ENCODE measurements at regions not wholly inside any gene's neighbourhood (a gene's known extent, or its start where the extent isn't known, plus 50 kb on each side); places are given as distances from the start of the nearest gene placed in this dataset.

- Histone ChIP-seq H3K4me3 (replicated peaks in 1 of 2; ENCODE audit: low read depth in 1 of 2, low read length in 2 of 2) (no peak overlapping the region), H3K27ac (ENCODE audit: low read depth, low read length) (no peak overlapping the region), H3K9me3 (ENCODE audit: control insufficient read depth in 1 of 2, insufficient read depth in 1 of 2, low read depth in 1 of 2, low read length in 2 of 2) (peaks cover 3 to 20% of the 10 kb centered on the region in 2 experiments; a peak in 2 of 4 replicates), H3K27me3 (ENCODE audit: insufficient read depth, low read length) (no peaks in the 10 kb centered on the region), H3K4me2 (ENCODE audit: low read length) (no peak overlapping the region), H3K4me1 (ENCODE audit: control insufficient read depth in 1 of 2, insufficient read depth in 2 of 2, low read length in 2 of 2) (no peaks in the 10 kb centered on the region), H3K79me2 (ENCODE audit: insufficient read depth, low read length) (no peaks in the 10 kb centered on the region), H4K20me1 (ENCODE audit: insufficient read depth) (no peaks in the 10 kb centered on the region), H2AFZ (ENCODE audit: low read depth, low read length, poor library complexity, severe bottlenecking) (no peak overlapping the region), H3K9me2 (ENCODE audit: insufficient read depth) (no peaks in the 10 kb centered on the region), H3K36me3 (ENCODE audit: control insufficient read depth in 1 of 2, insufficient read depth in 2 of 2, low read length in 2 of 2) (no peaks in the 10 kb centered on the region), H3K9ac (ENCODE audit: low read length) (no peak overlapping the region)
- CTCF ChIA-PET, result no interaction called here
- BruUV-seq (replicated peaks), result no TSS peak
- DNase-seq (ENCODE audit: low read depth, low spot score), result no peak
- intact Hi-C loops (cut with micrococcal nuclease), result no loop called here
- ATAC-seq, result no peak
- no peak for TF ChIP-seq EGR1 (IDR thresholded peaks at IDR 0.05; ENCODE audit: low read depth)
- TF ChIP-seq POLR2AphosphoS5 (IDR thresholded peaks at IDR 0.05; ENCODE audit: low read depth, low read length), result no peak
- TF ChIP-seq CTCF (IDR thresholded peaks at IDR 0.05 in 2 of 3, conservative IDR thresholded peaks at IDR 0.05 in 1 of 3; ENCODE audit: borderline replicate concordance in 1 of 3, insufficient read depth in 1 of 3, low read depth in 2 of 3, low read length in 2 of 3), result no peak
- TF ChIP-seq ZFX (IDR thresholded peaks at IDR 0.05), result no peak
- TF ChIP-seq TCF7L2 (IDR thresholded peaks at IDR 0.05; ENCODE audit: borderline replicate concordance, extremely low read depth, insufficient read depth, insufficient read length), result no peak
- no peak for TF ChIP-seq SRF (IDR thresholded peaks at IDR 0.05; ENCODE audit: low read depth)
- no peak for TF ChIP-seq ELF1 (IDR thresholded peaks at IDR 0.05; ENCODE audit: borderline replicate concordance, low read depth)
- TF ChIP-seq EZH2 (IDR thresholded peaks at IDR 0.05), result no peak
- no peak for TF ChIP-seq POLR2A (IDR thresholded peaks at IDR 0.05; ENCODE audit: borderline replicate concordance, extremely low read depth, insufficient read depth, insufficient read length)
- TF ChIP-seq SP1 (IDR thresholded peaks at IDR 0.05; ENCODE audit: low read depth), result no peak
- TF ChIP-seq RAD21 (IDR thresholded peaks at IDR 0.05; ENCODE audit: low read depth), result no peak
- no peak for TF ChIP-seq JUND (IDR thresholded peaks at IDR 0.05)
- TF ChIP-seq MAX (IDR thresholded peaks at IDR 0.05), result no peak
- TF ChIP-seq REST (IDR thresholded peaks at IDR 0.05; ENCODE audit: low read depth), result no peak
- no peak for TF ChIP-seq SIN3A (IDR thresholded peaks at IDR 0.05; ENCODE audit: low read depth)
- TF ChIP-seq CBX3 (IDR thresholded peaks at IDR 0.05; ENCODE audit: low read depth), result no peak
- RAD21 ChIA-PET (ENCODE audit: low non-redundant PET in 1 of 2, low total read pairs in 2 of 2, uncharacterized antibody in 2 of 2, unreplicated experiment in 2 of 2), result no interaction called here
- POLR2A ChIA-PET, result no interaction called here
These were observed 680.3 kb upstream of the ZNF385D start for GRCh38 chr3:22431334-22431733.
